GM23248 (cell line): ENCODE measurements at regions not wholly inside any gene's neighbourhood (a gene's known extent, or its start where the extent isn't known, plus 50 kb on each side); places are given as distances from the start of the nearest gene placed in this dataset.

ENCODE experiments used
- DNase-seq: peaks from one replicate; pipeline ENCODE4 v3.0.0-alpha.2; 2015
- H2AFZ ChIP-seq: fragments of 200-600 bp; sonication (generic); 2 replicates; pipeline ENCODE4 v1.6.1; 2016; ENCODE audit warnings: antibody characterized with exemption
- H3F3A ChIP-seq: fragments of 200-600 bp; sonication (generic); 2 replicates; pipeline ENCODE4 v1.6.1; 2016; ENCODE audit warnings: mild to moderate bottlenecking, antibody characterized with exemption, mixed run types; ENCODE audit not compliant: insufficient read depth
- H3K27ac ChIP-seq: fragments of 200-600 bp; sonication (generic); 2 replicates; pipeline ENCODE4 v1.5.1; 2016; ENCODE audit warnings: mild to moderate bottlenecking
- H3K27me3 ChIP-seq: fragments of 200-600 bp; sonication (generic); replicated peaks from 2 replicates; pipeline ENCODE4 v1.6.1; 2016; ENCODE audit warnings: mild to moderate bottlenecking; ENCODE audit not compliant: insufficient read depth
- H3K36me3 ChIP-seq: fragments of 200-600 bp; sonication (generic); 2 replicates; pipeline ENCODE4 v1.6.1; 2016; ENCODE audit warnings: low read depth, mild to moderate bottlenecking
- H3K4me1 ChIP-seq: fragments of 200-600 bp; sonication (generic); 2 replicates; pipeline ENCODE4 v1.6.1; 2016; ENCODE audit warnings: mild to moderate bottlenecking; ENCODE audit not compliant: insufficient read depth
- H3K4me2 ChIP-seq: fragments of 200-600 bp; sonication (generic); one replicate; pipeline ENCODE4 v1.6.1; 2016; ENCODE audit warnings: mild to moderate bottlenecking; ENCODE audit not compliant: unreplicated experiment
- H3K4me3 ChIP-seq: fragments of 200-600 bp; sonication (generic); 2 replicates; pipeline ENCODE4 v1.5.1; 2016; ENCODE audit warnings: mild to moderate bottlenecking
- H3K79me2 ChIP-seq: fragments of 200-600 bp; sonication (generic); 2 replicates; pipeline ENCODE4 v1.6.1; 2016; ENCODE audit warnings: mild to moderate bottlenecking; ENCODE audit not compliant: insufficient read depth
- H3K9ac ChIP-seq: fragments of 200-600 bp; sonication (generic); 2 replicates; pipeline ENCODE4 v1.6.1; 2016; ENCODE audit warnings: mild to moderate bottlenecking
- H3K9me2 ChIP-seq: fragments of 200-600 bp; sonication (generic); 2 replicates; pipeline ENCODE4 v1.6.1; 2016; ENCODE audit warnings: mixed run types, mild to moderate bottlenecking, moderate library complexity; ENCODE audit not compliant: insufficient read depth
- H3K9me3 ChIP-seq: fragments of 200-600 bp; sonication (generic); one replicate; pipeline ENCODE4 v1.6.1; 2017; ENCODE audit warnings: low read depth
- H4K20me1 ChIP-seq: fragments of 200-600 bp; sonication (generic); 2 replicates; pipeline ENCODE4 v1.6.0; 2016; ENCODE audit not compliant: insufficient read depth
- EZH2 ChIP-seq: fragments of 200-600 bp; sonication (generic); IDR thresholded peaks from 2 replicates; pipeline ENCODE4 v1.6.1; 2018; ENCODE audit warnings: antibody characterized with exemption, mild to moderate bottlenecking; ENCODE audit not compliant: insufficient read depth, poor library complexity, severe bottlenecking
- EZH2phosphoT487 ChIP-seq: fragments of 200-600 bp; sonication (generic); IDR thresholded peaks from 2 replicates; pipeline ENCODE4 v1.6.1; 2018; ENCODE audit warnings: antibody characterized with exemption, moderate library complexity, mild to moderate bottlenecking, low read depth; ENCODE audit not compliant: insufficient read depth
- WGBS, 2 experiments: methylation state at CpG; one replicate each; pipeline ENCODE4 v1.1.6; 2015 to 2017; ENCODE audit warnings: low lambda C conversion rate in 2 of 2, low coverage in 1 of 2; ENCODE audit errors: missing lambda C conversion rate in 2 of 2; 5-methylcytosine and 5-hydroxymethylcytosine counted together
- in situ Hi-C: fragments of 300-500 bp; cut with MboI; formaldehyde crosslinking; loops from 2 replicates; pipeline ENCODE4 v1.15.0; 2020

- no peaks in the 10 kb centered on the region for H3K79me2 ChIP-seq
- H3K36me3 ChIP-seq: no peaks in the 10 kb centered on the region
- TF ChIP-seq EZH2 (no peak), EZH2phosphoT487 (no peak)
- H3K4me3 ChIP-seq: no peak overlapping the region
- in situ Hi-C loops: no loop called here
- H2AFZ ChIP-seq: no peak overlapping the region
- DNase-seq: no peak
- peaks cover 25% of the 10 kb centered on the region for H3K27me3 ChIP-seq
- H3K27ac ChIP-seq: no peak overlapping the region
- no peaks in the 10 kb centered on the region for H3K9me3 ChIP-seq
- WGBS, 2 experiments: 95 to 99% methylated on average over 2 of the region's 2 CpGs
- H3F3A ChIP-seq: peaks cover 15% of the 10 kb centered on the region
- H3K4me2 ChIP-seq: no peak overlapping the region
- H3K9me2 ChIP-seq: no peaks in the 10 kb centered on the region
- H3K9ac ChIP-seq: no peak overlapping the region
- H4K20me1 ChIP-seq: no peaks in the 10 kb centered on the region
- H3K4me1 ChIP-seq: peaks cover 11% of the 10 kb centered on the region
These were observed 106.6 kb upstream of the GALNT18 start for GRCh38 chr11:11728386-11728785.

GRCh38 chr11:11725438-11725837, 103.6 kb upstream of the GALNT18 start:
- in situ Hi-C loops: no loop called here
- WGBS, 2 experiments: 52 to 53% methylated on average over 5 of the region's 5 CpGs

GRCh38 chr11:11724994-11725393, 103.2 kb upstream of the GALNT18 start:
- Histone ChIP-seq H3K4me2 (no peak overlapping the region), H3F3A (no peaks in the 10 kb centered on the region), H3K9me3 (no peaks in the 10 kb centered on the region), H3K4me1 (no peaks in the 10 kb centered on the region), H3K9me2 (no peaks in the 10 kb centered on the region), H3K4me3 (no peak overlapping the region), H3K79me2 (no peaks in the 10 kb centered on the region), H4K20me1 (no peaks in the 10 kb centered on the region), H3K9ac (no peak overlapping the region), H3K27ac (no peak overlapping the region), H2AFZ (no peak overlapping the region), H3K36me3 (no peaks in the 10 kb centered on the region), H3K27me3 (peaks cover 37% of the 10 kb centered on the region)
- DNase-seq: no peak
- TF ChIP-seq EZH2: no peak
- 51 to 53% methylated on average over 2 of the region's 2 CpGs for WGBS, 2 experiments
- in situ Hi-C loops: no loop called here

More at GRCh38 chr11:11725438-11725837, 103.6 kb upstream of the GALNT18 start:
- no peak overlapping the region for H3K4me3 ChIP-seq
- no peak overlapping the region for H3K27ac ChIP-seq
- no peaks in the 10 kb centered on the region for H4K20me1 ChIP-seq
- H3K9ac ChIP-seq: no peak overlapping the region
- DNase-seq: no peak
- no peaks in the 10 kb centered on the region for H3K4me1 ChIP-seq
- no peak for TF ChIP-seq EZH2phosphoT487
- TF ChIP-seq EZH2: no peak
- no peaks in the 10 kb centered on the region for H3F3A ChIP-seq
- H3K9me3 ChIP-seq: no peaks in the 10 kb centered on the region
- H3K4me2 ChIP-seq: no peak overlapping the region
- H2AFZ ChIP-seq: no peak overlapping the region
- H3K36me3 ChIP-seq: no peaks in the 10 kb centered on the region
- peaks cover 33% of the 10 kb centered on the region for H3K27me3 ChIP-seq
- no peaks in the 10 kb centered on the region for H3K9me2 ChIP-seq
- no peaks in the 10 kb centered on the region for H3K79me2 ChIP-seq

DNA sequence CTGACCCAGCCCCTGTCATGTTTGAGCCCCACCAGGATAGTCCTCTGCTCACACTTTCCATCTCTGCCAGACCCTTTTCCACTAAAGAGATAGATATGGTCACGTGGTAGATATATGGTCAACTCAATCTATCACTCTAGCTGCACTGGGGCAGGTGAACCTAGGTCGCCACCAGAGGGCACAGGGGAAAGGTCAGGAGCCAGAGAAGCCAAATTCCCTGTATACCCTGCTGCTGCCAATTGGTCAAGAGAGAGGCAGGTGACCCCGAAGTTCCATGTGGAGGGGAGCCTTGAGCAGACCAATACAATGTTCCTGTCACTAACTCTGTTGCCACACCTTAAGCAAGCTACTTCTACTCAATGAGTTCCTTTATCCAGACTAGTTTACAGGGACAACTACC, 101.1 kb upstream of the GALNT18 start:
- no peaks in the 10 kb centered on the region for H3F3A ChIP-seq
- H3K9me3 ChIP-seq: peaks cover 5% of the 10 kb centered on the region
- H2AFZ ChIP-seq: no peak overlapping the region
- no peak overlapping the region for H3K4me3 ChIP-seq
- no peak overlapping the region for H3K27ac ChIP-seq
- no peaks in the 10 kb centered on the region for H4K20me1 ChIP-seq
- H3K9ac ChIP-seq: no peak overlapping the region
- TF ChIP-seq EZH2phosphoT487 (no peak), EZH2 (no peak)
- in situ Hi-C loops: no loop called here
- no peak for DNase-seq
- H3K36me3 ChIP-seq: no peaks in the 10 kb centered on the region
- H3K9me2 ChIP-seq: no peaks in the 10 kb centered on the region
- H3K27me3 ChIP-seq: peaks cover 49% of the 10 kb centered on the region
- no peak overlapping the region for H3K4me2 ChIP-seq
- no peaks in the 10 kb centered on the region for H3K79me2 ChIP-seq
- H3K4me1 ChIP-seq: no peaks in the 10 kb centered on the region
- 26 to 34% methylated on average over 3 of the region's 3 CpGs for whole genome bisulfite sequencing, 2 experiments

DNA sequence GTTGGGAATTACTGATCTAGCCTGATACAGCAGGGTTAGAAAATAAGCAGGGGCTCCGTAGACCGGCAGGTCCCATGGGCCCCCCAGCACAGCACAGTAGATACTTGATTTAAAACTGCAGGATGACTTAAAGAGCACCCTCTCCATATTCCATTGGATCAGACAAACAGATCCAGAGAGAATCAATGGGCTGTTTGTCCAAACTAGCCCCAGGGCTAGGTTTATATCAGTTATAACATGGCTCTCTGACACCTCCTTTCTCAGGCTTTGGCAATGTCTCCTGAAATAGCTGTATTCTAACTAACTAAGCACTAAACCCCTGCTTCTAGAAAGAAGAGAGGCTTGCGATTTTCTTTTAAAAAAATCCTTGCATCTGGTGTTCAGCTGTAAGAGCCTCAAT, 100.4 kb upstream of the GALNT18 start:
- TF ChIP-seq EZH2phosphoT487 (no peak), EZH2 (no peak)
- H3K79me2 ChIP-seq: no peaks in the 10 kb centered on the region
- H3K4me3 ChIP-seq: no peak overlapping the region
- H4K20me1 ChIP-seq: no peaks in the 10 kb centered on the region
- no peak overlapping the region for H3K27ac ChIP-seq
- DNase-seq: no peak
- in situ Hi-C loops: no loop called here
- H3K9ac ChIP-seq: no peak overlapping the region
- peaks cover 5% of the 10 kb centered on the region for H3K9me3 ChIP-seq
- H3F3A ChIP-seq: no peaks in the 10 kb centered on the region
- H3K4me2 ChIP-seq: no peak overlapping the region
- peaks cover 51% of the 10 kb centered on the region for H3K27me3 ChIP-seq
- 35 to 42% methylated on average over 3 of the region's 3 CpGs for WGBS, 2 experiments
- no peaks in the 10 kb centered on the region for H3K4me1 ChIP-seq
- H3K9me2 ChIP-seq: no peaks in the 10 kb centered on the region
- no peak overlapping the region for H2AFZ ChIP-seq
- H3K36me3 ChIP-seq: no peaks in the 10 kb centered on the region
